DOHH2 (cell line): ENCODE measurements at regions not wholly inside any gene's neighbourhood (a gene's known extent, or its start where the extent isn't known, plus 50 kb on each side); places are given as distances from the start of the nearest gene placed in this dataset.

Experiments used
- H3F3A ChIP-seq: fragments of 200-600 bp; sonication (generic), shearing (Covaris generic); 2 replicates; pipeline ENCODE4 v1.6.0; 2016; ENCODE audit warnings: antibody characterized with exemption, mild to moderate bottlenecking; ENCODE audit not compliant: control insufficient read depth, insufficient read depth
- H3K27ac ChIP-seq: fragments of 200-600 bp; sonication (generic); 2 replicates; pipeline ENCODE4 v1.5.1; 2014; ENCODE audit warnings: low read depth, mild to moderate bottlenecking, low read length, moderate library complexity
- H3K27me3 ChIP-seq: fragments of 200-600 bp; sonication (generic); 2 replicates; pipeline ENCODE4 v1.6.1; 2014; ENCODE audit warnings: mild to moderate bottlenecking, low read length, mixed read lengths; ENCODE audit not compliant: control insufficient read depth
- H3K36me3 ChIP-seq: fragments of 200-600 bp; sonication (generic); 2 replicates; pipeline ENCODE4 v1.6.1; 2014; ENCODE audit warnings: mild to moderate bottlenecking, low read length, moderate library complexity, mixed read lengths; ENCODE audit not compliant: control insufficient read depth
- H3K4me1 ChIP-seq: fragments of 200-600 bp; sonication (generic); 2 replicates; pipeline ENCODE4 v1.6.1; 2014; ENCODE audit warnings: mild to moderate bottlenecking, low read length, mixed read lengths; ENCODE audit not compliant: control insufficient read depth
- H3K4me2 ChIP-seq: fragments of 200-600 bp; sonication (generic); 2 replicates; pipeline ENCODE4 v1.6.0; 2014; ENCODE audit warnings: mild to moderate bottlenecking, low read length, moderate library complexity
- H3K4me3 ChIP-seq: fragments of 200-600 bp; sonication (generic); 2 replicates; pipeline ENCODE4 v1.5.1; 2014; ENCODE audit warnings: mild to moderate bottlenecking, low read length, mixed read lengths
- H3K79me2 ChIP-seq: fragments of 200-600 bp; sonication (generic); 2 replicates; pipeline ENCODE4 v1.6.1; 2014; ENCODE audit warnings: mild to moderate bottlenecking, low read length, mixed read lengths; ENCODE audit not compliant: control insufficient read depth
- H3K9me2 ChIP-seq: fragments of 200-600 bp; sonication (generic); replicated peaks from 2 replicates; pipeline ENCODE4 v1.6.1; 2014; ENCODE audit warnings: mild to moderate bottlenecking, low read length, mixed read lengths; ENCODE audit not compliant: control insufficient read depth
- H3K9me3 ChIP-seq: fragments of 200-600 bp; sonication (generic); 2 replicates; pipeline ENCODE4 v1.6.1; 2014; ENCODE audit warnings: antibody characterized with exemption, low read length, mixed read lengths; ENCODE audit not compliant: control insufficient read depth, insufficient read depth
- H4K20me1 ChIP-seq: fragments of 200-600 bp; sonication (generic); 2 replicates; pipeline ENCODE4 v1.6.0; 2014; ENCODE audit warnings: low read depth, mild to moderate bottlenecking, antibody characterized with exemption, low read length, moderate library complexity; ENCODE audit not compliant: control insufficient read depth, insufficient read depth
- EZH2phosphoT487 ChIP-seq: fragments of 200-600 bp; sonication (generic); IDR thresholded peaks from 2 replicates; pipeline ENCODE4 v1.6.1; 2017; ENCODE audit warnings: borderline replicate concordance, mild to moderate bottlenecking, antibody characterized with exemption, low read length, moderate library complexity, mixed read lengths
- TF ChIP-seq, protein P1 (sequence below): fragments of 200-600 bp; sonication (generic); IDR thresholded peaks from one replicate; pipeline ENCODE4 v1.5.1; 2014; ENCODE audit warnings: antibody characterized with exemption, mild to moderate bottlenecking, low read depth, low read length; ENCODE audit not compliant: poor library complexity, severe bottlenecking

DNA sequence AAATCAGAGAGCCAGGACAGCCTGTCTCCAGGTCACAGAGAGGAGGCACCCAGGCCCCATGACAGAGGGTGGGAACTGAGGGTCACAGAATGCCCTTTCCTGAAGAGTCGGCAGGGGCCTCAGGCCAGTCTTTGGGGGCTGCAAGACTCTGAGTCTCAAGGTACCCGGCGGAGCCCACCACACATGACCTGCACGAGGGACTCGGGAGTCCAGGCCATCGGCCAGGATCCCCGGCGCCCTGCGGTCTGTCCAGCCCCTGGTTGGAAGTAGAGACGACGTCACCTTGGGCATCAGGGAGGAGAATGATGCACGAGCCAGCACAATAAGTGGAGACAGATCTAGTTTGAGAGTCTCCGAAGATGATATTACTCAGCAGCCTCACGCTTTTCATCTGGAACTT, 234.7 kb upstream of the SDK2 start:
- no peaks in the 10 kb centered on the region for H3K27me3 ChIP-seq

DNA sequence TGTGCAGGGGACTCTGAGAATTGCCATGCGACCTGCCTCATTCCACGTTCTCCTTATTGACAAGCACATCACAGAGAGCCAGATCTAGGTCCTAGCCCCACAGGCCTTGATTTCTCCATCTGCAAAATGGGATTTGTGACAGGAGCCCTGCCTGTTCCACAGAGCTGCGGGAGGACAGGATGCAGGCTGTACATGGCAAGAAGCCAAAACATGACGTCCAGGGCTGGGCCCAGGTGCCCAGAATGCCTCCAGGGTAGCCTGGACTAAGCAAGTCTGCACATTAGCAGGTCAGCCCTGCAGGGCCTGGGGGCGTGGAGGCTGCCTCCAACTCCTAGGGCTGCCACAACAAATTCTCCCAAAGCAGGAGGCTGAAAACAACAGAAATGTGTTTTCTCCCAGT, 235.7 kb upstream of the SDK2 start:
- no peaks in the 10 kb centered on the region for H3K4me1 ChIP-seq
- H3K9me3 ChIP-seq = no peaks in the 10 kb centered on the region
- no peak overlapping the region for H3K27ac ChIP-seq
- TF ChIP-seq EZH2phosphoT487 = no peak
- no peaks in the 10 kb centered on the region for H3K36me3 ChIP-seq
- H3K9me2 ChIP-seq = no peaks in the 10 kb centered on the region
- H3K27me3 ChIP-seq = no peaks in the 10 kb centered on the region
- no peak overlapping the region for H3K4me3 ChIP-seq
- H3K79me2 ChIP-seq = no peaks in the 10 kb centered on the region
- H4K20me1 ChIP-seq = no peaks in the 10 kb centered on the region
- H3F3A ChIP-seq = no peaks in the 10 kb centered on the region
- no peak overlapping the region for H3K4me2 ChIP-seq

More for the DNA sequence above, 234.7 kb upstream of the SDK2 start:
- TF ChIP-seq, protein P1, sequence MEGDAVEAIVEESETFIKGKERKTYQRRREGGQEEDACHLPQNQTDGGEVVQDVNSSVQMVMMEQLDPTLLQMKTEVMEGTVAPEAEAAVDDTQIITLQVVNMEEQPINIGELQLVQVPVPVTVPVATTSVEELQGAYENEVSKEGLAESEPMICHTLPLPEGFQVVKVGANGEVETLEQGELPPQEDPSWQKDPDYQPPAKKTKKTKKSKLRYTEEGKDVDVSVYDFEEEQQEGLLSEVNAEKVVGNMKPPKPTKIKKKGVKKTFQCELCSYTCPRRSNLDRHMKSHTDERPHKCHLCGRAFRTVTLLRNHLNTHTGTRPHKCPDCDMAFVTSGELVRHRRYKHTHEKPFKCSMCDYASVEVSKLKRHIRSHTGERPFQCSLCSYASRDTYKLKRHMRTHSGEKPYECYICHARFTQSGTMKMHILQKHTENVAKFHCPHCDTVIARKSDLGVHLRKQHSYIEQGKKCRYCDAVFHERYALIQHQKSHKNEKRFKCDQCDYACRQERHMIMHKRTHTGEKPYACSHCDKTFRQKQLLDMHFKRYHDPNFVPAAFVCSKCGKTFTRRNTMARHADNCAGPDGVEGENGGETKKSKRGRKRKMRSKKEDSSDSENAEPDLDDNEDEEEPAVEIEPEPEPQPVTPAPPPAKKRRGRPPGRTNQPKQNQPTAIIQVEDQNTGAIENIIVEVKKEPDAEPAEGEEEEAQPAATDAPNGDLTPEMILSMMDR = no peak
- no peak for TF ChIP-seq EZH2phosphoT487
- H3K4me3 ChIP-seq = no peak overlapping the region
- no peaks in the 10 kb centered on the region for H3K9me2 ChIP-seq
- H3K4me2 ChIP-seq = no peak overlapping the region
- H3K79me2 ChIP-seq = no peaks in the 10 kb centered on the region
- no peaks in the 10 kb centered on the region for H3F3A ChIP-seq
- no peaks in the 10 kb centered on the region for H3K4me1 ChIP-seq
- no peaks in the 10 kb centered on the region for H4K20me1 ChIP-seq
- H3K27ac ChIP-seq = no peak overlapping the region
- no peaks in the 10 kb centered on the region for H3K9me3 ChIP-seq
- H3K36me3 ChIP-seq = no peaks in the 10 kb centered on the region

DNA sequence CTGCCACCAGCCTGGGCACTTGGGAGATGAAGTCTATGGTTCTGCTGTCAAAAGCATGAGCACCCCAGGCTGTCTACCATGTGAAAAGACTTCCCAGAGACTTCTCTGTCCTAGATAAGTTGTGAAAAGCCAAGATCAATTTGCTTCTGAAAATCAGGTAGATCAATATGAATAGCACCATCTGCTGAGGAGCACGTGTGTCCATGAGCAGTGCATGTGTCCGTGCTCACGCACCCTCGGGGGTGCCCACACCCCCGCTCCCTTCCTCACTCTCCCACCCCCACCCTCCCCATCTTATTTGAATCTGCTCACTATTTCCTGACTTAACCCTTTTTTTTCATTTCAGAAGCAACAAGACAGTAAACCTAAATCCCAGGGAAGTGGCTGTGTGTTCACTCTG, 238.3 kb upstream of the SDK2 start:
- no peak overlapping the region for H3K4me3 ChIP-seq
- no peak overlapping the region for H3K4me2 ChIP-seq
- H4K20me1 ChIP-seq = no peaks in the 10 kb centered on the region
- no peaks in the 10 kb centered on the region for H3K9me3 ChIP-seq
- no peaks in the 10 kb centered on the region for H3K27me3 ChIP-seq
- no peak overlapping the region for H3K27ac ChIP-seq
- no peaks in the 10 kb centered on the region for H3K9me2 ChIP-seq
- TF ChIP-seq, protein P1 = no peak
- TF ChIP-seq EZH2phosphoT487 = no peak
- no peaks in the 10 kb centered on the region for H3F3A ChIP-seq
- no peaks in the 10 kb centered on the region for H3K36me3 ChIP-seq
- no peaks in the 10 kb centered on the region for H3K4me1 ChIP-seq
- no peaks in the 10 kb centered on the region for H3K79me2 ChIP-seq

DNA sequence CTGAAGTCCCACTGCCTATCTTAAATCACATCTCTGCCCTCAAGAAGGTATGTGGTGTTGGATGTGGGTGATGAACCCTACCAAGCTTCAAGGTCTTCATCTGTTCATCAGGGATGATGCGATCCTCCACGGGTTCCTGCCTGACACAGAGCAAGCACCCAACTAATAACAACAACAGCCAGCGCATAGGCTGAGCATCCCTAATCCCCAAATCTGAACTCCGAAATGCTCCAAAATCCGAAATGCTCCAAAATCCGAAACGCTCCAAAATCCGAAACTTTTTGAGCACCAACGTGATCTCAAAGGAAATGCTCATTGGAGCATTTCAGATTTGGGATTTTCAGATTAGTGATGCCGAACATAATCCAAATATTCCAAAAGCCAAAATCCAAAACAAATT, 238.9 kb upstream of the SDK2 start:
- Histone ChIP-seq H3K4me1 (no peaks in the 10 kb centered on the region), H3K4me3 (no peak overlapping the region), H3K9me2 (no peaks in the 10 kb centered on the region), H3K4me2 (no peak overlapping the region), H3K27ac (no peak overlapping the region), H3K27me3 (no peaks in the 10 kb centered on the region; the same call in 1 of the 2 replicates), H3K36me3 (no peaks in the 10 kb centered on the region), H3K79me2 (no peaks in the 10 kb centered on the region), H4K20me1 (no peaks in the 10 kb centered on the region), H3F3A (no peaks in the 10 kb centered on the region), H3K9me3 (no peaks in the 10 kb centered on the region)
- TF ChIP-seq, protein P1 = no peak
- TF ChIP-seq EZH2phosphoT487 = no peak
